SU-DHL-6 (cell line): ENCODE measurements at regions not wholly inside any gene's neighbourhood (a gene's known extent, or its start where the extent isn't known, plus 50 kb on each side); places are given as distances from the start of the nearest gene placed in this dataset.

Experiments
- H2AFZ ChIP-seq: fragments of 200-600 bp; sonication (generic); 2 replicates; pipeline ENCODE4 v1.6.1; 2014; ENCODE audit warnings: low read depth, mild to moderate bottlenecking, moderate library complexity, mixed read lengths, antibody characterized with exemption, low read length; ENCODE audit not compliant: severe bottlenecking
- H3F3A ChIP-seq: fragments of 200-600 bp; shearing (Covaris generic); 2 replicates; pipeline ENCODE4 v1.6.0; 2016; ENCODE audit warnings: antibody characterized with exemption, mild to moderate bottlenecking; ENCODE audit not compliant: insufficient read depth
- H3K27ac ChIP-seq: fragments of 200-600 bp; sonication (generic); 2 replicates; pipeline ENCODE4 v1.5.1; 2016; ENCODE audit warnings: low read depth, mild to moderate bottlenecking, low read length, moderate library complexity, mixed read lengths
- H3K27me3 ChIP-seq: fragments of 200-600 bp; sonication (generic), shearing (Covaris generic); 2 replicates; pipeline ENCODE4 v1.6.0; 2014; ENCODE audit warnings: mild to moderate bottlenecking, low read length
- H3K36me3 ChIP-seq: fragments of 200-600 bp; sonication (generic); 2 replicates; pipeline ENCODE4 v1.6.1; 2014; ENCODE audit warnings: mild to moderate bottlenecking, low read length, mixed read lengths
- H3K4me2 ChIP-seq: fragments of 300-600, 200-600 bp; shearing (Covaris generic), sonication (generic); 2 replicates; pipeline ENCODE4 v1.6.0; 2014; ENCODE audit warnings: low read length, low read depth, mild to moderate bottlenecking; ENCODE audit not compliant: poor library complexity, severe bottlenecking
- H3K4me3 ChIP-seq: fragments of 200-600 bp; sonication (generic); 2 replicates; pipeline ENCODE4 v1.5.1; 2014; ENCODE audit warnings: antibody characterized with exemption, low read length, mild to moderate bottlenecking, mixed read lengths; ENCODE audit not compliant: insufficient read depth, poor library complexity, severe bottlenecking
- H3K79me2 ChIP-seq: fragments of 200-600 bp; sonication (generic); 2 replicates; pipeline ENCODE4 v1.6.1; 2014; ENCODE audit warnings: mild to moderate bottlenecking, low read length, moderate library complexity; ENCODE audit not compliant: insufficient read depth
- H3K9ac ChIP-seq: fragments of 200-600 bp; sonication (generic); 2 replicates; pipeline ENCODE4 v1.7.0; 2014; ENCODE audit warnings: mild to moderate bottlenecking, low read length
- H3K9me2 ChIP-seq: fragments of 200-600 bp; sonication (generic); replicated peaks from 2 replicates; pipeline ENCODE4 v1.6.1; 2014; ENCODE audit warnings: low read length; ENCODE audit not compliant: insufficient read depth
- H3K9me3 ChIP-seq: fragments of 200-600 bp; sonication (generic); 2 replicates; pipeline ENCODE4 v1.6.1; 2014; ENCODE audit warnings: low read length, mixed read lengths; ENCODE audit not compliant: insufficient read depth
- H4K20me1 ChIP-seq: fragments of 200-600 bp; sonication (generic); 2 replicates; pipeline ENCODE4 v1.6.1; 2014; ENCODE audit warnings: low read depth, mild to moderate bottlenecking, antibody characterized with exemption, low read length, moderate library complexity, mixed read lengths
- CTCF ChIP-seq: fragments of 200-600 bp; sonication (generic); IDR thresholded peaks from one replicate; pipeline ENCODE4 v1.5.1; 2017; ENCODE audit warnings: antibody characterized with exemption, mild to moderate bottlenecking, low read length, moderate library complexity; ENCODE audit not compliant: insufficient read depth, poor library complexity, severe bottlenecking
- EZH2phosphoT487 ChIP-seq: fragments of 200-600 bp; sonication (generic), shearing (Covaris generic); conservative IDR thresholded peaks from 2 replicates; pipeline ENCODE4 v1.6.1; 2018; ENCODE audit warnings: mild to moderate bottlenecking, antibody characterized with exemption, low read length, moderate library complexity, mixed read lengths

- no peaks in the 10 kb centered on the region for H3K9me3 ChIP-seq
- H3K79me2 ChIP-seq: no peaks in the 10 kb centered on the region
- no peak overlapping the region for H3K4me3 ChIP-seq
- H3F3A ChIP-seq: no peaks in the 10 kb centered on the region
- H3K9me2 ChIP-seq: no peaks in the 10 kb centered on the region
- no peaks in the 10 kb centered on the region for H4K20me1 ChIP-seq
- H3K27ac ChIP-seq: no peak overlapping the region
- H3K4me2 ChIP-seq: no peak overlapping the region
- no peak overlapping the region for H2AFZ ChIP-seq
- no peak overlapping the region for H3K9ac ChIP-seq
- no peaks in the 10 kb centered on the region for H3K27me3 ChIP-seq
- H3K36me3 ChIP-seq: no peaks in the 10 kb centered on the region
- TF ChIP-seq EZH2phosphoT487 (no peak), CTCF (no peak)
These were observed 197.4 kb upstream of the IL12B start for GRCh38 chr5:159527546-159528254.

GRCh38 chr5:159531554-159532105 is 201.3 kb upstream of the IL12B start:
- H3K4me2 ChIP-seq: no peak overlapping the region
- H3K27ac ChIP-seq: no peak overlapping the region
- H3K36me3 ChIP-seq: no peaks in the 10 kb centered on the region
- H2AFZ ChIP-seq: no peak overlapping the region
- no peaks in the 10 kb centered on the region for H4K20me1 ChIP-seq
- H3K27me3 ChIP-seq: no peaks in the 10 kb centered on the region
- H3F3A ChIP-seq: no peaks in the 10 kb centered on the region
- no peak overlapping the region for H3K4me3 ChIP-seq
- no peak overlapping the region for H3K9ac ChIP-seq
- no peak for TF ChIP-seq EZH2phosphoT487
- TF ChIP-seq CTCF: no peak
- H3K9me3 ChIP-seq: no peaks in the 10 kb centered on the region
- no peaks in the 10 kb centered on the region for H3K79me2 ChIP-seq
- no peaks in the 10 kb centered on the region for H3K9me2 ChIP-seq

- no peak overlapping the region for H3K27ac ChIP-seq
- H3K4me2 ChIP-seq: no peak overlapping the region
- no peak overlapping the region for H2AFZ ChIP-seq
These were observed 202.9 kb upstream of the IL12B start for GRCh38 chr5:159533197-159533596.

More at GRCh38 chr5:159533197-159533596, 202.9 kb upstream of the IL12B start:
- Histone ChIP-seq H3K9me2 (no peaks in the 10 kb centered on the region), H4K20me1 (no peaks in the 10 kb centered on the region), H3K79me2 (no peaks in the 10 kb centered on the region), H3K36me3 (no peaks in the 10 kb centered on the region), H3F3A (no peaks in the 10 kb centered on the region), H3K9me3 (no peaks in the 10 kb centered on the region), H3K27me3 (no peaks in the 10 kb centered on the region), H3K9ac (no peak overlapping the region), H3K4me3 (no peak overlapping the region)
- TF ChIP-seq EZH2phosphoT487: no peak
- TF ChIP-seq CTCF: no peak
